ENCODE measurements at regions not wholly inside any gene's neighbourhood (a gene's known extent, or its start where the extent isn't known, plus 50 kb on each side); places are given as distances from the start of the nearest gene placed in this dataset.

DNA sequence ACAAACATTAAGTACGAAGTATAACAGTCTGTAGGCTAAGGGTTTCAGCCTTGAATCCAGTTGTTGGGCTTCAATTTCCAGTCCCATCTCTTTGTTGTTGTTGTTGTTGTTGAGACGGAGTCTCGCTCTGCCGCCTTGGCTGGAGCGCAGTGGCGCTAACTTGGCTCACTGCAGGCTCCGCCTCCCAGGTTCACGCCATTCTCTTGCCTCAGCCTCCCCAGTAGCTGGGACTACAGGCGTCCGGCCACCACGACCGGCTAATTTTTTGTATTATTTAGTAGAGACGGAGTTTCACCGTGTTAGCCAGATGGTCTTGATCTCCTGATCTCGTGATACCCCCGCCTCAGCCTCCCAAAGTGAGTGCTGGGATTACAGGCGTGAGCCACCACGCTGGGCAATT, 464.9 kb downstream of the ANKRD7 start:
- TF ChIP-seq, protein P1, sequence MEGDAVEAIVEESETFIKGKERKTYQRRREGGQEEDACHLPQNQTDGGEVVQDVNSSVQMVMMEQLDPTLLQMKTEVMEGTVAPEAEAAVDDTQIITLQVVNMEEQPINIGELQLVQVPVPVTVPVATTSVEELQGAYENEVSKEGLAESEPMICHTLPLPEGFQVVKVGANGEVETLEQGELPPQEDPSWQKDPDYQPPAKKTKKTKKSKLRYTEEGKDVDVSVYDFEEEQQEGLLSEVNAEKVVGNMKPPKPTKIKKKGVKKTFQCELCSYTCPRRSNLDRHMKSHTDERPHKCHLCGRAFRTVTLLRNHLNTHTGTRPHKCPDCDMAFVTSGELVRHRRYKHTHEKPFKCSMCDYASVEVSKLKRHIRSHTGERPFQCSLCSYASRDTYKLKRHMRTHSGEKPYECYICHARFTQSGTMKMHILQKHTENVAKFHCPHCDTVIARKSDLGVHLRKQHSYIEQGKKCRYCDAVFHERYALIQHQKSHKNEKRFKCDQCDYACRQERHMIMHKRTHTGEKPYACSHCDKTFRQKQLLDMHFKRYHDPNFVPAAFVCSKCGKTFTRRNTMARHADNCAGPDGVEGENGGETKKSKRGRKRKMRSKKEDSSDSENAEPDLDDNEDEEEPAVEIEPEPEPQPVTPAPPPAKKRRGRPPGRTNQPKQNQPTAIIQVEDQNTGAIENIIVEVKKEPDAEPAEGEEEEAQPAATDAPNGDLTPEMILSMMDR (IDR thresholded peaks at IDR 0.05; ENCODE audit: insufficient read depth, low read depth, low read length) = no peak
- TF ChIP-seq EZH2 (IDR thresholded peaks at IDR 0.05; ENCODE audit: insufficient read depth, low read length) = no peak
- Mint-ChIP-seq H3K27ac (ENCODE audit: unreplicated experiment) (no peak overlapping the region), H3K4me3 (ENCODE audit: unreplicated experiment) (no peak overlapping the region), H3K4me1 (ENCODE audit: low read depth, unreplicated experiment) (no peaks in the 10 kb centered on the region), H3K27me3 (ENCODE audit: low read depth, unreplicated experiment) (no peaks in the 10 kb centered on the region), H3K36me3 (ENCODE audit: low read depth, unreplicated experiment) (no peaks in the 10 kb centered on the region), H3K9me3 (ENCODE audit: unreplicated experiment) (no peaks in the 10 kb centered on the region)
- Histone ChIP-seq H4K20me1 (ENCODE audit: insufficient read depth, low read length) (no peaks in the 10 kb centered on the region), H3K27me3 (ENCODE audit: insufficient read depth, low read length) (no peaks in the 10 kb centered on the region), H2AFZ (ENCODE audit: low read depth, low read length) (no peak overlapping the region), H3K4me3 (ENCODE audit: insufficient read depth, low read depth, low read length) (no peak overlapping the region), H3K36me3 (ENCODE audit: insufficient read depth, low read length) (no peaks in the 10 kb centered on the region), H3K79me2 (ENCODE audit: insufficient read depth, low read length) (no peaks in the 10 kb centered on the region), H3K4me1 (ENCODE audit: insufficient read depth, low read length) (no peaks in the 10 kb centered on the region), H3K4me2 (ENCODE audit: low read length) (no peak overlapping the region), H3K9ac (ENCODE audit: low read length) (no peak overlapping the region), H3K9me3 (ENCODE audit: insufficient read depth, low read depth, low read length) (no peaks in the 10 kb centered on the region), H3K27ac (ENCODE audit: low read depth, low read length) (no peak overlapping the region)
- no peak for DNase-seq (ENCODE audit: low read depth)
- no peak for FAIRE-seq

DNA sequence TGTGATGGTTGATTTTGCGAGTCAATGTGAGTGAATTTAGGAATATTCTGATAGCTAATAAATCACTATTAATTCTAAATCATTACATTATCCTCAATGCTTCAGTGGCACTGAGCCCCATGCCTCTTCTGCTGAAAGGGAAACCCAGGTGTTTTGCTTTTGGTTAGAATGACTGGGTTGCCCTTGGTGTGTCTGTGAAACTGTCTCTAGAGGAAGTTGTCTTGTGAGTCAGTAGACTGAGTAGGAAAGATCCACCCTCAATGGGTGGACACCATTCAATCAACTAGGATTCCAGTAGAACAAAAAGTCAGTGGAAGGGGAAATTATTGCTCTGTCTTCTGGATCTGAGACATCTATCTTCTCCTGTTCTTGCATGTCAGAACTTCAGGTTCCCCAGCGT, 472.4 kb downstream of the ANKRD7 start:
- Histone ChIP-seq H3K27me3 (ENCODE audit: insufficient read depth, low read length) (no peaks in the 10 kb centered on the region), H3K4me3 (ENCODE audit: insufficient read depth, low read depth, low read length) (no peak overlapping the region), H3K36me3 (ENCODE audit: insufficient read depth, low read length) (no peaks in the 10 kb centered on the region), H3K4me2 (ENCODE audit: low read length) (no peak overlapping the region), H2AFZ (ENCODE audit: low read depth, low read length) (no peak overlapping the region), H4K20me1 (ENCODE audit: insufficient read depth, low read length) (no peaks in the 10 kb centered on the region), H3K4me1 (ENCODE audit: insufficient read depth, low read length) (no peaks in the 10 kb centered on the region), H3K9ac (ENCODE audit: low read length) (no peak overlapping the region), H3K9me3 (ENCODE audit: insufficient read depth, low read depth, low read length) (no peaks in the 10 kb centered on the region), H3K79me2 (ENCODE audit: insufficient read depth, low read length) (no peaks in the 10 kb centered on the region), H3K27ac (ENCODE audit: low read depth, low read length) (no peak overlapping the region)
- Mint-ChIP-seq H3K36me3 (ENCODE audit: low read depth, unreplicated experiment) (no peaks in the 10 kb centered on the region), H3K9me3 (ENCODE audit: unreplicated experiment) (no peaks in the 10 kb centered on the region), H3K27me3 (ENCODE audit: low read depth, unreplicated experiment) (no peaks in the 10 kb centered on the region), H3K4me3 (ENCODE audit: unreplicated experiment) (no peak overlapping the region), H3K4me1 (ENCODE audit: low read depth, unreplicated experiment) (no peaks in the 10 kb centered on the region), H3K27ac (ENCODE audit: unreplicated experiment) (no peak overlapping the region)
- FAIRE-seq (no peak), DNase-seq (ENCODE audit: low read depth) (no peak)
- TF ChIP-seq, protein P1 (IDR thresholded peaks at IDR 0.05; ENCODE audit: insufficient read depth, low read depth, low read length) = no peak
- TF ChIP-seq EZH2 (IDR thresholded peaks at IDR 0.05; ENCODE audit: insufficient read depth, low read length) = no peak

DNA sequence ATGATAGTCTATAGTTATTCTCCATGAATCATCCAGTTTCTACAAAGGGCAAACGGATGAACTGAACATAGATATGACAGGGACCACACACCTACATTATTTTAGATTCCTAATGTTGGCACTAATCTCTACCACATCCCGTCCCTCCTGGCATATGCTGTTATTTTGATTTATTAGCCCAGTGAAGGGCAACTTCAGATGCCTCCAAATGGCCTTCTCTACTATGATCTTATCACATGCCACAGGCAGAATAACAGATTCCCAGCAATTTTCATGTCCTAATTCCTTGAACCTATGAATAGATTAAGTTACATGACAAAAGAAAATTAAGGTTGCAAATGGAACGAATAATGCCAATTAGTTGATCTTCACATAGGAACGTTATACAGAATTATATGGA, 474.7 kb downstream of the ANKRD7 start:
- no peak for FAIRE-seq
- no peaks in the 10 kb centered on the region for H3K4me1 ChIP-seq (ENCODE audit: insufficient read depth, low read length)

More for the DNA sequence above, 474.7 kb downstream of the ANKRD7 start:
- no peak for DNase-seq (ENCODE audit: low read depth)
- no peaks in the 10 kb centered on the region for H3K4me1 Mint-ChIP-seq (ENCODE audit: low read depth, unreplicated experiment)
- no peak for TF ChIP-seq EZH2 (IDR thresholded peaks at IDR 0.05; ENCODE audit: insufficient read depth, low read length)
- TF ChIP-seq, protein P1 (IDR thresholded peaks at IDR 0.05; ENCODE audit: insufficient read depth, low read depth, low read length) = no peak
- no peaks in the 10 kb centered on the region for H4K20me1 ChIP-seq (ENCODE audit: insufficient read depth, low read length)
- H3K4me3 ChIP-seq (ENCODE audit: insufficient read depth, low read depth, low read length) = no peak overlapping the region
- no peaks in the 10 kb centered on the region for H3K9me3 ChIP-seq (ENCODE audit: insufficient read depth, low read depth, low read length)
- no peak overlapping the region for H2AFZ ChIP-seq (ENCODE audit: low read depth, low read length)
- H3K27me3 Mint-ChIP-seq (ENCODE audit: low read depth, unreplicated experiment) = no peaks in the 10 kb centered on the region
- no peaks in the 10 kb centered on the region for H3K27me3 ChIP-seq (ENCODE audit: insufficient read depth, low read length)
- no peak overlapping the region for H3K27ac Mint-ChIP-seq (ENCODE audit: unreplicated experiment)
- H3K36me3 Mint-ChIP-seq (ENCODE audit: low read depth, unreplicated experiment) = no peaks in the 10 kb centered on the region
- H3K4me2 ChIP-seq (ENCODE audit: low read length) = no peak overlapping the region
- H3K36me3 ChIP-seq (ENCODE audit: insufficient read depth, low read length) = no peaks in the 10 kb centered on the region
- H3K27ac ChIP-seq (ENCODE audit: low read depth, low read length) = no peak overlapping the region
- H3K9me3 Mint-ChIP-seq (ENCODE audit: unreplicated experiment) = no peaks in the 10 kb centered on the region
- no peak overlapping the region for H3K4me3 Mint-ChIP-seq (ENCODE audit: unreplicated experiment)
- no peak overlapping the region for H3K9ac ChIP-seq (ENCODE audit: low read length)
- H3K79me2 ChIP-seq (ENCODE audit: insufficient read depth, low read length) = no peaks in the 10 kb centered on the region

All from astrocyte (in vitro differentiated cells and primary cell).